A673 (cell line): ENCODE measurements at regions not wholly inside any gene's neighbourhood (a gene's known extent, or its start where the extent isn't known, plus 50 kb on each side); places are given as distances from the start of the nearest gene placed in this dataset.

ENCODE experiments used
- CTCF ChIP-seq: fragments of 300-800, 200-600 bp; sonication (generic); conservative IDR thresholded peaks from 2 replicates; pipeline ENCODE4 v1.5.1; 2017; ENCODE audit warnings: low read depth, mild to moderate bottlenecking, antibody characterized with exemption, low read length, moderate library complexity, mixed read lengths
- EZH2 ChIP-seq: fragments of 200-600 bp; sonication (generic); IDR thresholded peaks from 2 replicates; pipeline ENCODE4 v1.6.1; 2017; ENCODE audit warnings: borderline replicate concordance, low read depth, mild to moderate bottlenecking, mixed read lengths, antibody characterized with exemption, low read length; ENCODE audit not compliant: poor library complexity, severe bottlenecking

- no peak for TF ChIP-seq CTCF
- no peak for TF ChIP-seq EZH2
These were observed 53.1 kb upstream of the ZNRF2 start for GRCh38 chr7:30231271-30231670.
